Activated naive CD8-positive, alpha-beta T cell treated with anti-CD3 and anti-CD28 coated beads for 36 hours (primary cell): ENCODE measurements at regions not wholly inside any gene's neighbourhood (a gene's known extent, or its start where the extent isn't known, plus 50 kb on each side); places are given as distances from the start of the nearest gene placed in this dataset.
"Not testable (repeated sequence)": the region's sequence is repeated elsewhere in the genome, so short reads cannot be mapped to it uniquely, and the experiment has no call there.

Experiments used
- DNase-seq: peaks from one replicate; pipeline ENCODE4 v3.0.0; 2021
- H3K27ac Mint-ChIP-seq: one replicate; pipeline ENCODE4 v1.8.0; 2022; ENCODE audit warnings: mild to moderate bottlenecking, moderate library complexity, mixed read lengths
- H3K27me3 Mint-ChIP-seq: one replicate; pipeline ENCODE4 v1.8.0; 2022; ENCODE audit warnings: mild to moderate bottlenecking, mixed read lengths
- H3K36me3 Mint-ChIP-seq: one replicate; pipeline ENCODE4 v1.8.0; 2021; ENCODE audit warnings: mild to moderate bottlenecking, mixed read lengths
- H3K4me1 Mint-ChIP-seq: one replicate; pipeline ENCODE4 v1.8.0; 2021; ENCODE audit warnings: mixed read lengths
- H3K4me3 Mint-ChIP-seq: one replicate; pipeline ENCODE4 v1.8.0; 2022; ENCODE audit warnings: mild to moderate bottlenecking, moderate library complexity, mixed read lengths
- H3K9me3 Mint-ChIP-seq: one replicate; pipeline ENCODE4 v1.8.0; 2022; ENCODE audit warnings: mixed read lengths

DNA sequence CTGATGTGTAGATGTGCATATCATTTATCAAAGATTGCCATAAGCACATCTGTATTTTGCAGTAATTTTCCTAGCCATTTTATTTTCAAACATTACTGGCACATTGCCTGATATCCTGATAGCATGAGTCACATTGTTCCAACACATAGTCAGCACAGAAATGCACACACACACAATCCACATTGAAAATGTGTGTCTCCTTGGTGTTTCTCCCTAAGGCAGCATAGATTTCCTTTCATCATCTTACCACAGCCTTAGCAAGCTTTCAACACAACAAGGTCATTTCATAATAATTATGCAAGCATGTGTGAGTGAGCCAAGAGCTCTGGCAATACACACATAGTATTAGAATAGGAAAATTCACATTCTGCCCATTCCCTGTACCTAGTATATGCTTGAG, 245.4 kb upstream of the MEIS1 start:
- no peaks in the 10 kb centered on the region for H3K36me3 Mint-ChIP-seq
- H3K27ac Mint-ChIP-seq: no peak overlapping the region
- no peak for DNase-seq
- H3K27me3 Mint-ChIP-seq: no peaks in the 10 kb centered on the region
- no peak overlapping the region for H3K4me3 Mint-ChIP-seq
- no peaks in the 10 kb centered on the region for H3K4me1 Mint-ChIP-seq
- H3K9me3 Mint-ChIP-seq: no peaks in the 10 kb centered on the region

DNA sequence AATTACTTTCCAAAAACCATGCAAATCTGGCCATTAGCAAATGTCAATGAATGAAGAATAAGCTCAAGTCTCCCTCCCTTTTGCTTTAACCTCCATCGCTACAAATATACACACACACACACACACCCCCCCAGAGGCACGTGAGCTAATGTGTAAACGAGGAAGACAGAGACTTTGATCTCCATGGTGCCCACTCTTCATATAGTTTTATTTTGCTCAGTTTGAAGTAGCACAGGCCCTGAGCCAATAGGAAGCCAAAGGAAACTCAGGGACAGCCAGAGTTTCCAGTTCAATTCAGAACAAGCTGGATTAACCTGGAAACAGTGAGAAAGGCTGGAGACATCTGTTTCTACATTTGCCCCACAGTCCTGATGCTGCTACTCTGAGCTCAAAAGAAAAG, 248.4 kb upstream of the MEIS1 start:
- no peak overlapping the region for H3K27ac Mint-ChIP-seq
- no peak for DNase-seq

DNA sequence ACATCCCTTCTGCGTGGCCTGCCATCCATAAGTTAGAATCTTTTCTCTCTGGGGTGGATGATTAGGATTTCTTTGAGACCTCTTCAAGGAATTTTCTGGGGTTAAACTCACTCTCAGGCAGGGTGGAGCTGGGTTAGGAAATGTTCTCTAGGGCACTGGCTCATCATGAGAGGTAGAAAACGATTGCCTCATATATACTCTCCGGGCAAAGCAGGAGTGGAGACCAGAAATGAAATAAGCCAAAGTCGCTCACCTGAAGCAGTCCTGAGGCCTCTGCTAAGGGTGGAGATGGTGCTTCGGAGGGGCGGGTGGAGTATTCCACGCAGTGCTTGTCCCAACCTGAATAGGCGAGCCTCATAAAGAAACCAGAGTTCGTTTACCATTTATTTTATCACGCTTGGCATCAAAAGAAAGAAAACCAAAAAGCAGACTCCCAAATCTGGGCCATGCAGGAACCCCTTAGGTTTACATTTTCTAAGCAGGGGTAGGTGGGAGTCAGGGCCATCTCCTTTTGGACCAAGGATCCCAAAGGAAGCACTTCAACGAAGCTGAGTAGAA, 249.3 kb upstream of the MEIS1 start:
- no peaks in the 10 kb centered on the region for H3K9me3 Mint-ChIP-seq
- no peak overlapping the region for H3K4me3 Mint-ChIP-seq
- DNase-seq: no peak

More for the DNA sequence above, 248.4 kb upstream of the MEIS1 start:
- no peaks in the 10 kb centered on the region for H3K36me3 Mint-ChIP-seq
- H3K27me3 Mint-ChIP-seq: no peaks in the 10 kb centered on the region
- no peak overlapping the region for H3K4me3 Mint-ChIP-seq
- no peaks in the 10 kb centered on the region for H3K4me1 Mint-ChIP-seq
- H3K9me3 Mint-ChIP-seq: no peaks in the 10 kb centered on the region

GRCh38 chr2:66177128-66177796, 257.7 kb upstream of the MEIS1 start:
- not testable (repeated sequence) for DNase-seq, H3K27ac Mint-ChIP-seq, H3K27me3 Mint-ChIP-seq, H3K36me3 Mint-ChIP-seq, H3K4me1 Mint-ChIP-seq, H3K4me3 Mint-ChIP-seq, H3K9me3 Mint-ChIP-seq

More for the DNA sequence above, 249.3 kb upstream of the MEIS1 start:
- Mint-ChIP-seq H3K27me3 (no peaks in the 10 kb centered on the region), H3K27ac (no peak overlapping the region), H3K4me1 (no peaks in the 10 kb centered on the region), H3K36me3 (no peaks in the 10 kb centered on the region)

DNA sequence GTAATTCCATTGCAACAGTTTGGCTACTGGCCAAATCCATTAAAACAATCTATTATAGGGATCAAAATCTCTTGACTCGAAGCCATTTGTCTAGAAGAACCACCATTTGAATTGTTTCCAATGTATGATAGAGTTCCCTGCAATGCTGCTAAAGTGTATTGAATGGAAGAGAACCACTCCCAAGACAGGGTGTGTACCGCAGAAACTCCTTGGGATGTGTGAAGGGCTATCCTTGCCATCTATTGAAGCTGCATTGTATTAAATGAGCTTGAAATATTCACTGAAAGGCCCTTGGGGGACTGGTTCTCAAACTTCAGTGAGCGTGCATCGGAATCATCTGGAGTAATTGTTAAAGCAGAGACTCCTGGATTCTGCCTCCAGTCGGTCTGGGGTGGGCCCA, 260.4 kb upstream of the MEIS1 start:
- Mint-ChIP-seq H3K9me3 (peaks cover 5% of the 10 kb centered on the region), H3K27me3 (no peaks in the 10 kb centered on the region), H3K36me3 (no peaks in the 10 kb centered on the region), H3K4me3 (no peak overlapping the region), H3K4me1 (no peaks in the 10 kb centered on the region), H3K27ac (no peak overlapping the region)
- no peak for DNase-seq

DNA sequence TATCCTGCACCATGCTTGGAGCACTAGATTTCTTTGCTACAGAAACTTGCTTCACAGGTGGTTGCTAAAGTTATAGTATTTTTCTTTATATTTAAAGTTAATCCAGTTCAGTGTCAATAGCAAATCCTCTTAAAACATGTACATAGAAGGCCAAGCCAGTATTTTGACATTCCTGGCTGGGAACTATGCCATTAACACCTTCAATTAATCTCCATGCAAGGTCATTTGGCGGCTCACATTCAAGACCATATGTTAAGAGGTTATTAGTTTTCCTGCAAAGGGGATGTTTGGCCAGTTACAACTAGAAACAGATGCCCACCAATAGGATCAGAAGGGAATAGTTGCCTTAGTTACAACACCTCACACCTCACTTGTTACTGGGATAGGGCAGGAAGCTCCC, 261.3 kb upstream of the MEIS1 start:
- no peak for DNase-seq
- Mint-ChIP-seq H3K9me3 (peaks cover 5% of the 10 kb centered on the region), H3K4me1 (no peaks in the 10 kb centered on the region), H3K4me3 (no peak overlapping the region), H3K27me3 (no peaks in the 10 kb centered on the region), H3K36me3 (no peaks in the 10 kb centered on the region), H3K27ac (no peak overlapping the region)

- H3K9me3 Mint-ChIP-seq: peaks cover 1% of the 10 kb centered on the region
- H3K27ac Mint-ChIP-seq: no peak overlapping the region
- H3K4me1 Mint-ChIP-seq: no peaks in the 10 kb centered on the region
- H3K27me3 Mint-ChIP-seq: no peaks in the 10 kb centered on the region
- no peak for DNase-seq
- H3K4me3 Mint-ChIP-seq: no peak overlapping the region
- H3K36me3 Mint-ChIP-seq: no peaks in the 10 kb centered on the region
Observed at GRCh38 chr2:66171530-66171929, 263.4 kb upstream of the MEIS1 start.

- DNase-seq: no peak
- H3K27ac Mint-ChIP-seq: no peak overlapping the region
- no peaks in the 10 kb centered on the region for H3K36me3 Mint-ChIP-seq
- H3K9me3 Mint-ChIP-seq: peaks cover 1% of the 10 kb centered on the region
- no peaks in the 10 kb centered on the region for H3K4me1 Mint-ChIP-seq
- H3K27me3 Mint-ChIP-seq: no peaks in the 10 kb centered on the region
- H3K4me3 Mint-ChIP-seq: no peak overlapping the region
Observed at GRCh38 chr2:66170744-66171330, 264.1 kb upstream of the MEIS1 start.

- H3K4me3 Mint-ChIP-seq: no peak overlapping the region
- DNase-seq: no peak
- no peaks in the 10 kb centered on the region for H3K36me3 Mint-ChIP-seq
- H3K27me3 Mint-ChIP-seq: no peaks in the 10 kb centered on the region
- no peaks in the 10 kb centered on the region for H3K4me1 Mint-ChIP-seq
- H3K27ac Mint-ChIP-seq: no peak overlapping the region
- no peaks in the 10 kb centered on the region for H3K9me3 Mint-ChIP-seq
Observed at GRCh38 chr2:66169076-66169475, 265.8 kb upstream of the MEIS1 start.

GRCh38 chr2:66164470-66164869, 270.5 kb upstream of the MEIS1 start:
- no peaks in the 10 kb centered on the region for H3K4me1 Mint-ChIP-seq
- H3K27me3 Mint-ChIP-seq: no peaks in the 10 kb centered on the region
- H3K36me3 Mint-ChIP-seq: no peaks in the 10 kb centered on the region
- no peak overlapping the region for H3K27ac Mint-ChIP-seq
- no peak overlapping the region for H3K4me3 Mint-ChIP-seq
- DNase-seq: no peak
- no peaks in the 10 kb centered on the region for H3K9me3 Mint-ChIP-seq

GRCh38 chr2:66156171-66156570, 278.8 kb upstream of the MEIS1 start:
- Mint-ChIP-seq H3K36me3 (no peaks in the 10 kb centered on the region), H3K27ac (no peak overlapping the region), H3K27me3 (no peaks in the 10 kb centered on the region), H3K4me3 (no peak overlapping the region), H3K4me1 (no peaks in the 10 kb centered on the region), H3K9me3 (peaks cover 23% of the 10 kb centered on the region)
- DNase-seq: no peak

DNA sequence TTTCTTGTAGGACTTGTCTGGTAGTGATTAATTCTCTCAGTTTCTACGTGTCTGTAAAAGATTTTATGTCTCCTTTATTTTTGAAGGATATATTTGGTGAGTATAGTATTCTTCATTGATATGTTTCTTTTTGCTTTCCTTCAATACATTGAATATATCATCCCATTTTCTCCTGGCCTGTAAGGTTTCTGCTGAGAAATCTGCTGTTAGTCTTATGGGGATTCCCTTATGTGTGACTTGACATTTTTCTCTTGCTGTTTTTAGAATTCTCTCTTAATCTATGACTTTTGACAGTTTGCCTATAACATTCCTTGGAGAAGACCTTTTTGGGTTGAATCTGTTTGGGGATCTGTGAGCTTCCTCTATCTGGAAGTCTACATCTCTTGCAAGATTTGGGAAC, 281.0 kb upstream of the MEIS1 start:
- Mint-ChIP-seq H3K27me3 (no peaks in the 10 kb centered on the region), H3K4me1 (no peaks in the 10 kb centered on the region), H3K4me3 (no peak overlapping the region), H3K9me3 (peaks cover 25% of the 10 kb centered on the region), H3K27ac (no peak overlapping the region), H3K36me3 (no peaks in the 10 kb centered on the region)
- no peak for DNase-seq

GRCh38 chr2:66145490-66145889, 289.4 kb upstream of the MEIS1 start:
- no peaks in the 10 kb centered on the region for H3K4me1 Mint-ChIP-seq
- no peak overlapping the region for H3K27ac Mint-ChIP-seq
- no peak for DNase-seq

DNA sequence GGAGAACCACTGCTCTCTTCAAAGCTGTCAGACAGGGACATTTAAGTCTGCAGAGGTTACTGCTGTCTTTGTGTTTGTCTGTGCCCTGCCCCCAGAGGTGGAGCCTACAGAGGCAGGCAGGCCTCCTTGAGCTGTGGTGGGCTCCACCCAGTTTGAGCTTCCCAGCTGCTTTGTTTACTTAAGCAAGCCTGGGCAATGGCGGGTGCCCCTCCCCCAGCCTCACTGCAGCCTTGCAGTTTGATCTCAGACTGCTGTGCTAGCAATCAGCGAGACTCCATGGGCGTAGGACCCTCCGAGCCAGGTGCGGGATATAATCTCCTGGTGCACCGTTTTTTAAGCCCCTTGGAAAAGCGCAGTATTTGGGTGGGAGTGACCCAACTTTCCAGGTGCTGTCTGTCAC, 290.6 kb upstream of the MEIS1 start:
- H3K27ac Mint-ChIP-seq: not testable (repeated sequence)

More at GRCh38 chr2:66145490-66145889, 289.4 kb upstream of the MEIS1 start:
- H3K9me3 Mint-ChIP-seq: peaks cover 9% of the 10 kb centered on the region
- H3K27me3 Mint-ChIP-seq: no peaks in the 10 kb centered on the region
- no peak overlapping the region for H3K4me3 Mint-ChIP-seq
- H3K36me3 Mint-ChIP-seq: no peaks in the 10 kb centered on the region

DNA sequence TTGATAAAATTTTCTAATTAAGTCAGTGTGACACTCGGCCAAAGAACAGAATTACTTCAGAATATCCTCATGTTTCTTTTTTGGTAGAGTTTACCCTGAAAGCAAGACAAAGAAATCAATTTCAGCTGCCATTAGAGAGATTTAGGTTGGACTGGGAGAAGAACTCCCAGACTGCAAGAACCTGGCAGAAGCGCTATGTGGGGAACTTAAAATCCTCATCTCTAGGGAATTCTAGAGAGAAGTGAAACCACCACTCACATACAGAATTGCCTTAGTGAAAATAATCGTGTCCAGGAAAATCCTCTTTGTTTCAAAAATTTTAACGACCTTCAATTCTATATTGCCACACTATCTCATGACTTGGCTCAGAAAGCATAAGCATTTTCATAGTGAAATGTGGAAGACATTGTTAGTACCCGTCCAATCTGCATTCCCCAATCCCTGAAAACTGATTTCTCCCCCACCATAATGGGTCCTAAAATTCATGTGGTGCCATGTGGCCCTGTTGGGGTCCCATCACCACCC, 297.3 kb upstream of the MEIS1 start:
- H3K36me3 Mint-ChIP-seq: no peaks in the 10 kb centered on the region

More for the DNA sequence above, 290.6 kb upstream of the MEIS1 start:
- H3K27me3 Mint-ChIP-seq, H3K4me1 Mint-ChIP-seq, H3K9me3 Mint-ChIP-seq, DNase-seq, H3K36me3 Mint-ChIP-seq, H3K4me3 Mint-ChIP-seq: not testable (repeated sequence)

More for the DNA sequence above, 297.3 kb upstream of the MEIS1 start:
- no peaks in the 10 kb centered on the region for H3K4me1 Mint-ChIP-seq
- DNase-seq: no peak
- H3K4me3 Mint-ChIP-seq: no peak overlapping the region
- peaks cover 3% of the 10 kb centered on the region for H3K9me3 Mint-ChIP-seq
- H3K27me3 Mint-ChIP-seq: no peaks in the 10 kb centered on the region
- H3K27ac Mint-ChIP-seq: no peak overlapping the region
